Activated CD4-positive, alpha-beta T cell treated with anti-CD3 and anti-CD28 coated beads, Interleukin-2, amount 50 U/mL, for 24 hours (primary cell): ENCODE measurements at regions not wholly inside any gene's neighbourhood (a gene's known extent, or its start where the extent isn't known, plus 50 kb on each side); places are given as distances from the start of the nearest gene placed in this dataset.

Experiments
- DNase-seq, 2 donors: peaks; one replicate each; pipeline ENCODE4 v3.0.0-alpha.2; 2020; ENCODE audit warnings: low read depth in 1 of 2, low spot score in 1 of 2

DNA sequence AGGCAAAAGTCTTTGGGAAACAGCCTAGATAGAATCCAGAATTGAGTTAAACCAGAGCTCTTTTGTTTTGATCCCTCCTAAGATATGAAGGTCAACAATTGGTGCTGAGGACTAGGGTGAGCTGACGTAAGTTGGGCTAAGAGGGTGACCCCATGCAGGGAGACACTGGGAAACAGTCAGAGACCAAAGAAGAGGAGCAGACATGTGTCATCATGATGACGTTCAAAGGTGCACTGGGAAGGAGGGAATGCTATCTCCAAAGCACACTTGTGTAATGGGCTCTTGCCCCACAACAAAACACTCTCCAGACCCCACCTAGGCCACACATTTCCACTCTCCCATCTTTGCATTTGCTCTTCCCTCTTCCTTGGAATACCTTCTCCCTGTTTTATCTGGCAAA, 481.4 kb downstream of the COG6 start:
- DNase-seq, result no peak

DNA sequence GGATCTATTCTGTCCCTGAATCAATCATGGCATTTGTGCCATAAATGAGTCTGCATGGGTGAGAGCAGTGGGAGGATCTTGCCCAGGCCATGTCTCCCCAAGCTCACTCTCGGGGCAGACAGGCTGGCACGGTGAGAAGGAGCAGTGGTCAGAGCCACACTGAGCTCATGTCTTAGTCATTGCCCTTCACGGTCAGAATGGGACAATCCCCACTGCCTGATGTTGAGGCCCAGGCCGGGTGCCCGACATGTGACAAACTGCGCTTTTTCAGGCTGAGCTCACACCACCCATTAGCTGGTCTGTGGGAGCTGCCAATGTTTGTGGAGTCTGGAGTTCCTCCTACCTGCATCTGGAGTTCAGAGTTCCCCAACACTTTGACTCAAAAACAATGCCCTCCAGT, 481.9 kb downstream of the COG6 start:
- no peak for DNase-seq

DNA sequence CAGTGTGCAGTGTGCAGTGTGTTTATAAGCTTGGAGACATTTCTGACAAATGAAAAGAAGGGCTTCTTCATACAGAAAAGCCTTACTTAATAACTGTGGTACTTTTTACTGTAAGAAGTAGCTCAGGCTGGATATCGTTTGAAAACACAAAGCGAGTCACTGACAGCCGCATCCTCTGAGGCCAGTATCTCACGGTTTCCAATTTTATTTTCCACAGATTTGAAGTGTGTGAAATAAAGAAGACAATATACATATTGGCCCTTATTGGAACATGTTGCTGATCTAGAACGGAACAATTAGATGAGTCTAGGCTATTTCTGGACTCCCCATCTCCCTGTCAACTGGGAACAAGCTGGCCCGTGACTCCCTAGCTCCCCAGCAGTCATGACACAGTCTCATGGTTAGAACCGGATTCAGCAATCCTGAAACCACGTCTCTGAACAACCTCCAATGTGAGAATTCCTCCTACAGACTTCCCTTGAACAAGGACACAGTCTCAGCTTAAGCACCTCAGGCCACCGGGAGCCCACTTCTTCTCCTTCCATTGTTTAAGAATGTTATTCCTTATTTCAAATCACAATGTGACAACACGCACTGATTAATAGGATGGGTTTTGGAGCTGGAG, 484.5 kb downstream of the COG6 start:
- no peak for DNase-seq

GRCh38 chr13:40141859-40142555, 486.5 kb downstream of the COG6 start:
- DNase-seq, result no peak

GRCh38 chr13:40143106-40143505, 487.6 kb downstream of the COG6 start:
- no peak for DNase-seq

GRCh38 chr13:40143559-40143958, 488.1 kb downstream of the COG6 start:
- no peak for DNase-seq

GRCh38 chr13:40145139-40145538, 489.7 kb downstream of the COG6 start:
- no peak for DNase-seq

GRCh38 chr13:40146063-40146462, 490.6 kb downstream of the COG6 start:
- no peak for DNase-seq

GRCh38 chr13:40146611-40147117, 491.2 kb downstream of the COG6 start:
- peak in 1 of 2 donors; percentile 34 for DNase-seq

- DNase-seq, result peak in 1 of 2 donors; percentile 50
These were observed 492.6 kb downstream of the COG6 start for GRCh38 chr13:40148101-40148500.

GRCh38 chr13:40148742-40149141, 493.3 kb downstream of the COG6 start:
- DNase-seq, result no peak

DNA sequence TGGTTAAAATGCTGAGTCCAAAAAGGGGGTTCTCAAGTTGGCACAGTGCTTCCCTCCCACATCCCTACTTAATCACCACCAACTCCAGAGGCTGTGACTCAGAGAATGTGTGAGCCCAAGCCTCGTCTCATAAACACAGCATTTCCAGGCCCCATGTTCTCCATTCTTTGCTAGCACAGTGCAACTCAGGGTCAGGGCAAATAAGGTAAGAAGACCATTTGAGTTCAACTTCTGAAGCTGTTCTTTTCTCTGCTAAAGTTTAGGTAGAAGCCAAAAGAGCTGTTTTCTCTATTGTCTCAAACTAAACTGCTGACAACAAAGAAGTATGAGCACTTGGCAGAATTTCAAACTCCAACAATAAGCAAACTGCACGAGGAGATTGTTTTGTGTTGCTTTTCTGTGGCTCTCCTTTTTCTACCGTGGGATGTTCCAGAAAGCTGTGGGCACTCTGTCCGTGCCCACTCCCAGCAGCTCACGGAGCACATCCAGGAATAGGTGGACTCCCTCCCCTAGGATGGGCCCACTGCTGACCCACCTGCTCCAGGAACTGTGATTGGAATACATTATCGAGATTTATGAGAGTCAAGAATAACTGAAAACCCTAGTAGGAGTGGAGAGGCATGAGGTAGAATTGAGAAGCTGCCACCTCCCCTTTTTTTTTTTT, 494.3 kb downstream of the COG6 start:
- DNase-seq, result peak in 1 of 2 donors; percentile 16

DNA sequence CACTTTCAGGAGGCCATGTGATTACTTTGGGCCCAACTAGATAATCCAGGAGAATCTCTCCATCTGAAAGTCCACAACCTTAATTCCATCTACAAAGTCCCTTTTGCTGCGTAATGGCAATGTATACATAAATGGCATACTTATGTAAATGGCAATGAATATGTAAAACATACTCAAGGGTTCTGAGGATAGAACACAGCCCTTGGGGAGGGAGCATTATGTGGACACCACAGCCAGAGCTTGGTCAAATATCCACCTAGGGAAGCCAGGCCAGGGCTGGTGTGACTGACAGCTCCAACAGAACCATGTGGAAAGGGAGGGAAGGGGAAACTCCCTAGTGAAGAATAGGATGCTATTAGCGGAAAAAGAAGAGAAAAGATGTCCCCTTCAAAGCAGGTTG, 496.2 kb downstream of the COG6 start:
- no peak for DNase-seq

GRCh38 chr13:40152145-40152544, 496.7 kb downstream of the COG6 start:
- no peak for DNase-seq

DNA sequence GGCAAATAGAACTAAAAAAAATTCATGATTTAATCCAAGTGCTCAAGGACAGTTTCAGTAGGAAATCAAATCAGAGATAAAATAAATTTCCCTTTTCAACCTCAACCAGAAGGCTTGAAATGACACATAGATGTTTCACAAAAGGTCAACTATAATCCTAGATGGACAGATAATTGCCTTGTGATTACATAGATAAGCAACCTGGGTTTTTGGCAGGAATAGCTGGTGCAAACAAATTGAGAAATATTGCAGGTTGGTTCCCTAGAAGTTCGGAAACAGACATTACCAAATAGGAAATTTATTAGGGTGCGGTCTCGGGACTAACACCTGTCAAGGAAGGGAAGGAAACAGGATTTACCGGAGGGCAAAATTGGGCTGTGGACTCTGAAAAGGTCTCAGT, 497.5 kb downstream of the COG6 start:
- no peak for DNase-seq

GRCh38 chr13:40153516-40153915, 498.1 kb downstream of the COG6 start:
- DNase-seq, result no peak

- no peak for DNase-seq
These were observed 499.7 kb downstream of the COG6 start for GRCh38 chr13:40155201-40155600.

DNA sequence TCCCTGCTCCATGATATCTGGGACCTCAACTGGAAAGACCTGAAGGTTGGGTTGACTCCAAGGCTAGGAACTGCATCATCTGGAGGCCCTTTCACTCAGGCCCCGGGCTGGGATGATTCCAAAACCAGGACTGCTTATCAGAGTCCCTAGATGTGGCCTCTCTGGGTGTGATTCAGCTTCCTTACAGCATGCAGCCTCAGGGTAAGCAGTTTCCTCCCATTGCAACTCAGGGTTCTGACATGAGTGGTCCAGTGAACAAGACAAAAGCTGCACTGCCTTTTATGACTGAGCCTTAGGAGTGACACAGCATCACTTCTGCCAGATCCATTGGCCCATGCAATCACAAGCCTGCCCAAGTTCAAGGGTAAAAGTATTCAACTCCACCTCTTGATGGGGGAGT, 502.8 kb downstream of the COG6 start:
- DNase-seq, result no peak

- no peak for DNase-seq
These were observed 503.3 kb downstream of the COG6 start for GRCh38 chr13:40158757-40159156.

DNA sequence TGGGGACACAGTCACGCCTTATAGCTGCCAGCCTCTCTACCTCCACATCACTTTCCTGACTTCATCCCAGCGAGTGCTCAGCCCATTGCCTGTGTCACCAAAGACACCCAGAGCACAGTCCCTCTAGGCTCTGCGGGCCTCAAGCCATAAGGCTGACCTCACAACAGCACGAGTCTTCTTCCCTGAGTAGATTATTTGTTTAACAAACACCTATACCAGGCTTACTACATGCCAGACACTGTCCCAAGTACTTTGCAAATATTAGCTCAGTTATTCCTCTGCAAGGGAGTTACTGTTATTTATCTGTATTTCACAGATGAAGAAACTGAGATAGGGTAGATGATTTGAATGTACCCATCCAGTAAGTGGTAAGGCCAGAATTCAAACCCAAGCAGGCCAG, 504.3 kb downstream of the COG6 start:
- DNase-seq, result no peak

DNA sequence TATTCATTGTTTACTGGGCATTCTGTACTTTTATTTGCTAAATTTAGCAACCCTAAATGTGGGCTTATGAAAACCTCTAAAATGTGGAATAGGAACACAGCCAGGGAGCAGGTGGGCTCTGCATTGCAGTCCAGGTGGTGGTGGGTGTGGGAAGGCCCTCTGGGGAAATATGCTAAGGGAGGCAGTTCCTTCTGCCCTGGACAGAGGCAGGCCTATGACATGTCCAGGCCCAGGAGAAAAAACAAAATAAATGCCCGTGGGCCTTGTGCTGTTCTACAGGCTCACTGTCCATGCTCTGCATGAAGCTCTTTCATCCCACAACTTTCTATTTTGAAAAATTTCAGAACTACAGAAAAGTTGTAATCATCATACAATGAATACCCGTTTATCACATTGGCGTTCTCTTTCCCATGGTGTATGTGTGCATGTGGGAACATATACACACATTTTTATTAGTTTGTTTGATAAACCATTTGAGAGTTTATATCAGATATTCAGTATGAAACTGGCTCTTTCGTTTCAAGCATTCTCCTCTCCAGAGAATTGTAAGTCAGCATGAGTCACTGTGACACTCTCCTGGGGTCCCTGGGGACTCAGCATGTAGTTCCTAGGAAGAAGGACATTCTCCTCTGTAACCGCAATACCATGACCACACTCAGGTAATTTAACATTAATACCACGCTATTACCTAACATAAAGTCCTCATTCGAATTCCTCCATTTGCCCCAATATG, 505.3 kb downstream of the COG6 start:
- no peak for DNase-seq
